ENCODE measurements at regions not wholly inside any gene's neighbourhood (a gene's known extent, or its start where the extent isn't known, plus 50 kb on each side); places are given as distances from the start of the nearest gene placed in this dataset.

- no peak for FAIRE-seq
- H2AFZ ChIP-seq (ENCODE audit: control insufficient read depth, low read length) = no peak overlapping the region
These were observed 115.6 kb upstream of the FERMT1 start for GRCh38 chr20:6238421-6238820.

GRCh38 chr20:6235510-6235909, 112.7 kb upstream of the FERMT1 start:
- TF ChIP-seq EZH2 (IDR thresholded peaks at IDR 0.05; ENCODE audit: low read length) (no peak), CTCF (optimal IDR thresholded peaks at IDR 0.05 in 1 of 3, IDR thresholded peaks at IDR 0.05 in 1 of 3, conservative IDR thresholded peaks at IDR 0.05 in 1 of 3; ENCODE audit: extremely low read depth in 1 of 3, insufficient read depth in 2 of 3, low read length in 3 of 3) (no peak)
- Histone ChIP-seq H3K27ac (ENCODE audit: control insufficient read depth, insufficient read depth, low read length) (no peak overlapping the region), H3K4me2 (ENCODE audit: control insufficient read depth, extremely low read depth, insufficient read depth, low read depth, low read length) (no peak overlapping the region), H3K9me3 (ENCODE audit: control insufficient read depth, low read depth, low read length) (no peaks in the 10 kb centered on the region), H3K9ac (ENCODE audit: control insufficient read depth, extremely low read depth, insufficient read depth, low read length) (no peak overlapping the region), H3K27me3 (ENCODE audit: control insufficient read depth, extremely low read depth, insufficient read depth, low read length) (no peaks in the 10 kb centered on the region), H3K79me2 (ENCODE audit: control insufficient read depth, insufficient read depth, low read length) (no peaks in the 10 kb centered on the region), H4K20me1 (ENCODE audit: control insufficient read depth, extremely low read depth, insufficient read depth, low read length) (no peaks in the 10 kb centered on the region), H2AFZ (ENCODE audit: control insufficient read depth, low read length) (no peak overlapping the region), H3K4me3 (ENCODE audit: control insufficient read depth in 2 of 3, extremely low read depth in 1 of 3, insufficient read depth in 2 of 3, low read depth in 1 of 3, low read length in 3 of 3) (no peak overlapping the region), H3K9me1 (ENCODE audit: control insufficient read depth, extremely low read depth, insufficient read depth, low read length) (no peaks in the 10 kb centered on the region), H3K4me1 (ENCODE audit: control insufficient read depth, extremely low read depth, insufficient read depth, low read length) (no peaks in the 10 kb centered on the region), H3K36me3 (ENCODE audit: control insufficient read depth in 2 of 2, extremely low read depth in 1 of 2, insufficient read depth in 2 of 2, low read length in 2 of 2) (no peaks in the 10 kb centered on the region)
- DNase-seq (ENCODE audit: low read depth, low spot score) (no peak), FAIRE-seq (no peak)
- dilution Hi-C loops (cut with MboI; ENCODE audit: extremely low pct_ligation_motif_present, low sequenced_read_pairs) = no loop called here

More at GRCh38 chr20:6238421-6238820, 115.6 kb upstream of the FERMT1 start:
- Histone ChIP-seq H3K4me3 (ENCODE audit: control insufficient read depth in 2 of 3, extremely low read depth in 1 of 3, insufficient read depth in 2 of 3, low read depth in 1 of 3, low read length in 3 of 3) (no peak overlapping the region), H3K9me1 (ENCODE audit: control insufficient read depth, extremely low read depth, insufficient read depth, low read length) (no peaks in the 10 kb centered on the region), H3K9ac (ENCODE audit: control insufficient read depth, extremely low read depth, insufficient read depth, low read length) (no peak overlapping the region), H3K27me3 (ENCODE audit: control insufficient read depth, extremely low read depth, insufficient read depth, low read length) (no peaks in the 10 kb centered on the region), H3K36me3 (ENCODE audit: control insufficient read depth in 2 of 2, extremely low read depth in 1 of 2, insufficient read depth in 2 of 2, low read length in 2 of 2) (no peaks in the 10 kb centered on the region), H3K27ac (ENCODE audit: control insufficient read depth, insufficient read depth, low read length) (no peak overlapping the region), H4K20me1 (ENCODE audit: control insufficient read depth, extremely low read depth, insufficient read depth, low read length) (no peaks in the 10 kb centered on the region), H3K4me2 (ENCODE audit: control insufficient read depth, extremely low read depth, insufficient read depth, low read depth, low read length) (no peak overlapping the region), H3K4me1 (ENCODE audit: control insufficient read depth, extremely low read depth, insufficient read depth, low read length) (no peaks in the 10 kb centered on the region), H3K9me3 (ENCODE audit: control insufficient read depth, low read depth, low read length) (no peaks in the 10 kb centered on the region), H3K79me2 (ENCODE audit: control insufficient read depth, insufficient read depth, low read length) (no peaks in the 10 kb centered on the region)
- dilution Hi-C loops (cut with MboI; ENCODE audit: extremely low pct_ligation_motif_present, low sequenced_read_pairs) = no loop called here
- TF ChIP-seq CTCF (optimal IDR thresholded peaks at IDR 0.05 in 1 of 3, IDR thresholded peaks at IDR 0.05 in 1 of 3, conservative IDR thresholded peaks at IDR 0.05 in 1 of 3; ENCODE audit: extremely low read depth in 1 of 3, insufficient read depth in 2 of 3, low read length in 3 of 3) = no peak
- no peak for TF ChIP-seq EZH2 (IDR thresholded peaks at IDR 0.05; ENCODE audit: low read length)
- no peak for DNase-seq (ENCODE audit: low read depth, low spot score)

Data from keratinocyte (primary cell).